ENCODE measurements at regions not wholly inside any gene's neighbourhood (a gene's known extent, or its start where the extent isn't known, plus 50 kb on each side); places are given as distances from the start of the nearest gene placed in this dataset.

- no peaks in the 10 kb centered on the region for H3K79me1 ChIP-seq (ENCODE audit: insufficient read depth, low read depth, low read length, poor library complexity, severe bottlenecking)
- H2BK5ac ChIP-seq (ENCODE audit: insufficient read length, low read length), result no peak overlapping the region
- no peaks in the 10 kb centered on the region for H3K4me1 Mint-ChIP-seq
- H4K5ac ChIP-seq (ENCODE audit: insufficient read length, low read depth, low read length), result no peak overlapping the region
- H2BK15ac ChIP-seq (ENCODE audit: low read depth, low read length), result no peak overlapping the region
- no peak overlapping the region for H3K4me2 ChIP-seq (ENCODE audit: insufficient read depth, insufficient read length, low read length)
- H2AK5ac ChIP-seq (ENCODE audit: insufficient read length, low read length), result no peak overlapping the region
- DNase-seq, result no peak
- no peak overlapping the region for H4K91ac ChIP-seq (ENCODE audit: insufficient read length, low read depth, low read length)
- H3K27ac ChIP-seq (ENCODE audit: insufficient read length, low read depth, low read length), result no peak overlapping the region
- no peaks in the 10 kb centered on the region for H4K20me1 ChIP-seq (ENCODE audit: control insufficient read depth, insufficient read depth, insufficient read length)
- no peaks in the 10 kb centered on the region for H3K4me1 ChIP-seq (ENCODE audit: insufficient read depth, low read length)
- H3K9me3 ChIP-seq (ENCODE audit: control insufficient read depth, low read depth, low read length), result no peaks in the 10 kb centered on the region
- H2BK20ac ChIP-seq (ENCODE audit: low read depth, low read length, poor library complexity, severe bottlenecking), result no peak overlapping the region
- H3K36me3 Mint-ChIP-seq (ENCODE audit: insufficient read depth in 1 of 3, low read depth in 3 of 3), result peaks cover 4 to 24% (median 15%) of the 10 kb centered on the region in 3 experiments; a peak in 6 of 7 replicates
- no peak overlapping the region for H4K8ac ChIP-seq (replicated peaks; ENCODE audit: insufficient read length, low read depth, low read length)
- no peaks in the 10 kb centered on the region; the same call in 1 of the 2 replicates for H3K27me3 Mint-ChIP-seq (ENCODE audit: low read depth)
- no peak overlapping the region for H3K18ac ChIP-seq (ENCODE audit: insufficient read length, low read depth, low read length)
- no peak overlapping the region for H3K23ac ChIP-seq (ENCODE audit: insufficient read length, low read depth, low read length)
- no peak overlapping the region for H2AFZ ChIP-seq (ENCODE audit: low read length)
- H2BK12ac ChIP-seq (ENCODE audit: insufficient read length, low read depth, low read length), result no peak overlapping the region
- TF ChIP-seq, protein P1, sequence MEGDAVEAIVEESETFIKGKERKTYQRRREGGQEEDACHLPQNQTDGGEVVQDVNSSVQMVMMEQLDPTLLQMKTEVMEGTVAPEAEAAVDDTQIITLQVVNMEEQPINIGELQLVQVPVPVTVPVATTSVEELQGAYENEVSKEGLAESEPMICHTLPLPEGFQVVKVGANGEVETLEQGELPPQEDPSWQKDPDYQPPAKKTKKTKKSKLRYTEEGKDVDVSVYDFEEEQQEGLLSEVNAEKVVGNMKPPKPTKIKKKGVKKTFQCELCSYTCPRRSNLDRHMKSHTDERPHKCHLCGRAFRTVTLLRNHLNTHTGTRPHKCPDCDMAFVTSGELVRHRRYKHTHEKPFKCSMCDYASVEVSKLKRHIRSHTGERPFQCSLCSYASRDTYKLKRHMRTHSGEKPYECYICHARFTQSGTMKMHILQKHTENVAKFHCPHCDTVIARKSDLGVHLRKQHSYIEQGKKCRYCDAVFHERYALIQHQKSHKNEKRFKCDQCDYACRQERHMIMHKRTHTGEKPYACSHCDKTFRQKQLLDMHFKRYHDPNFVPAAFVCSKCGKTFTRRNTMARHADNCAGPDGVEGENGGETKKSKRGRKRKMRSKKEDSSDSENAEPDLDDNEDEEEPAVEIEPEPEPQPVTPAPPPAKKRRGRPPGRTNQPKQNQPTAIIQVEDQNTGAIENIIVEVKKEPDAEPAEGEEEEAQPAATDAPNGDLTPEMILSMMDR (conservative IDR thresholded peaks at IDR 0.05), result no peak
- no peaks in the 10 kb centered on the region for H3K23me2 ChIP-seq (ENCODE audit: insufficient read length, low read depth, low read length, poor library complexity, severe bottlenecking)
- H3K14ac ChIP-seq (ENCODE audit: insufficient read depth, low read length), result no peak overlapping the region
- H2BK120ac ChIP-seq (ENCODE audit: low read depth, low read length, poor library complexity, severe bottlenecking), result no peak overlapping the region
- no peak overlapping the region for H3K9ac ChIP-seq (ENCODE audit: extremely low read depth, insufficient read length, low read length)
- H3K4ac ChIP-seq (ENCODE audit: low read depth, low read length), result no peak overlapping the region
- no peak overlapping the region for H3K27ac Mint-ChIP-seq
- peaks cover 25 to 28% of the 10 kb centered on the region in 2 experiments for H3K9me3 Mint-ChIP-seq
- no peaks in the 10 kb centered on the region for H3K27me3 ChIP-seq (ENCODE audit: insufficient read depth, low read length)
- no peaks in the 10 kb centered on the region for H3K79me2 ChIP-seq (ENCODE audit: insufficient read depth, low read length)
- no peak overlapping the region for H3K4me3 Mint-ChIP-seq
- no peak overlapping the region for H3T11ph ChIP-seq (ENCODE audit: low read length)
- no peak overlapping the region for H3K56ac ChIP-seq (ENCODE audit: insufficient read length, low read depth, low read length)
Observed at GRCh38 chr11:97460091-97460490, 1070.3 kb downstream of the JRKL start.
